NCI-H187 treated with DMSO at 0.1 percent for 48 hours (cell line): ENCODE measurements at regions not wholly inside any gene's neighbourhood (a gene's known extent, or its start where the extent isn't known, plus 50 kb on each side); places are given as distances from the start of the nearest gene placed in this dataset.
"Not testable (repeated sequence)": the region's sequence is repeated elsewhere in the genome, so short reads cannot be mapped to it uniquely, and the experiment has no call there.

ENCODE experiments used
- DNase-seq: peaks from one replicate; lab custom pipeline; 2025; lab: John Stamatoyannopoulos, UW

GRCh38 chr5:67561151-67561932 lies 364.7 kb upstream of the CD180 start:
- no peak for DNase-seq

- no peak for DNase-seq
Observed at GRCh38 chr5:67552773-67553172, 356.2 kb upstream of the CD180 start.

- peak; percentile 15 for DNase-seq
Observed at GRCh38 chr5:67549947-67550346, 353.3 kb upstream of the CD180 start.

- no peak for DNase-seq
Observed at GRCh38 chr5:67549296-67549618, 352.7 kb upstream of the CD180 start.

- DNase-seq: no peak
Observed at GRCh38 chr5:67548520-67549295, 352.1 kb upstream of the CD180 start.

- no peak for DNase-seq
Observed at GRCh38 chr5:67547682-67548081, 351.1 kb upstream of the CD180 start.

GRCh38 chr5:67544942-67545341 lies 348.3 kb upstream of the CD180 start:
- not testable (repeated sequence) for DNase-seq

GRCh38 chr5:67543720-67544270 lies 347.2 kb upstream of the CD180 start:
- no peak for DNase-seq

GRCh38 chr5:67542479-67542878 lies 345.9 kb upstream of the CD180 start:
- no peak for DNase-seq

- DNase-seq: no peak
Observed at GRCh38 chr5:67541875-67542274, 345.3 kb upstream of the CD180 start.

GRCh38 chr5:67538855-67539506 lies 342.4 kb upstream of the CD180 start:
- DNase-seq: no peak

GRCh38 chr5:67537439-67538148 lies 341.0 kb upstream of the CD180 start:
- DNase-seq: no peak

- DNase-seq: no peak
Observed at GRCh38 chr5:67536866-67537265, 340.3 kb upstream of the CD180 start.

GRCh38 chr5:67530609-67531255 lies 334.1 kb upstream of the CD180 start:
- DNase-seq: peak; percentile 57

- DNase-seq: no peak
Observed at GRCh38 chr5:67528953-67529352, 332.4 kb upstream of the CD180 start.

GRCh38 chr5:67526793-67527192 lies 330.2 kb upstream of the CD180 start:
- DNase-seq: no peak

- DNase-seq: no peak
Observed at GRCh38 chr5:67520161-67520908, 323.7 kb upstream of the CD180 start.

GRCh38 chr5:67518227-67518626 lies 321.6 kb upstream of the CD180 start:
- no peak for DNase-seq

- no peak for DNase-seq
Observed at GRCh38 chr5:67516948-67517565, 320.5 kb upstream of the CD180 start.

GRCh38 chr5:67515762-67516161 lies 319.2 kb upstream of the CD180 start:
- no peak for DNase-seq
